Muscle of leg (tissue), 3 donors: ENCODE measurements at regions not wholly inside any gene's neighbourhood (a gene's known extent, or its start where the extent isn't known, plus 50 kb on each side); places are given as distances from the start of the nearest gene placed in this dataset.
"Not testable (repeated sequence)": the region's sequence is repeated elsewhere in the genome, so short reads cannot be mapped to it uniquely, and the experiment has no call there.

ENCODE experiments used
- DNase-seq: peaks from one replicate; pipeline ENCODE4 v3.0.0; 2013
- H3K27ac ChIP-seq: one replicate; pipeline ENCODE4 v1.5.1; 2013; ENCODE audit warnings: mild to moderate bottlenecking, low read length, control low read depth
- H3K27me3 ChIP-seq: one replicate; pipeline ENCODE4 v1.6.1; 2013; ENCODE audit warnings: low read length; ENCODE audit not compliant: control insufficient read depth, insufficient read depth
- H3K36me3 ChIP-seq: one replicate; pipeline ENCODE4 v1.6.1; 2013; ENCODE audit warnings: low read length; ENCODE audit not compliant: control insufficient read depth, insufficient read depth
- H3K4me1 ChIP-seq: one replicate; pipeline ENCODE4 v1.6.1; 2013; ENCODE audit warnings: low read length; ENCODE audit not compliant: control insufficient read depth, insufficient read depth
- H3K4me3 ChIP-seq: one replicate; pipeline ENCODE4 v1.5.1; 2013; ENCODE audit warnings: low read length, control low read depth
- H3K9me3 ChIP-seq: replicated peaks from 2 replicates; pipeline ENCODE4 v1.6.1; 2013; ENCODE audit warnings: low read depth, low read length; ENCODE audit not compliant: control insufficient read depth
- WGBS: methylation state at CpG from one replicate; pipeline ENCODE4 v1.1.5; 2013; ENCODE audit warnings: missing lambda C conversion rate; ENCODE audit not compliant: insufficient coverage; 5-methylcytosine and 5-hydroxymethylcytosine counted together

DNA sequence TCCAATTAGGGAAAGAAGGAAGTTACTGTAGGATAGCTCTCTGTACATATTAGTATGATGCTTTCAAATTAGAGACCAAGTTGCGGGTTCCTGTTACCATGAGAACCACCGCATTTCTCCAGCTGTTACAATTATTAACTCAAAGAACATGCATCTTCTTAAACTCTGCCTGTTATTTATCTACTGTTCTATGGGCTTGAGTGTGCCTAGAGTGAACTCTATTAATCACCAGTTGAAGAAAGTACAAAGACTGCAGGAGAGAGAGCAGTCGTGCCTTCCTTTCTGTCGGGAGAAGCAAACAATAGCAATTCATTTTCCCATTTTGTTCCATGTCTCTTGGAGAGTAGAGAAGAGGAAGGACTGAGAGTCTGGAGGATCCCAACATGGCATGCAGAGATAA, 1071.2 kb downstream of the TYW1 start:
- H3K27ac ChIP-seq: no peak overlapping the region
- no peak overlapping the region for H3K4me3 ChIP-seq
- H3K27me3 ChIP-seq: no peaks in the 10 kb centered on the region
- no CpG with 5 or more reads among the region's 4 CpGs for WGBS
- H3K36me3 ChIP-seq: no peaks in the 10 kb centered on the region
- DNase-seq: no peak
- H3K4me1 ChIP-seq: no peaks in the 10 kb centered on the region
- H3K9me3 ChIP-seq: no peaks in the 10 kb centered on the region

DNA sequence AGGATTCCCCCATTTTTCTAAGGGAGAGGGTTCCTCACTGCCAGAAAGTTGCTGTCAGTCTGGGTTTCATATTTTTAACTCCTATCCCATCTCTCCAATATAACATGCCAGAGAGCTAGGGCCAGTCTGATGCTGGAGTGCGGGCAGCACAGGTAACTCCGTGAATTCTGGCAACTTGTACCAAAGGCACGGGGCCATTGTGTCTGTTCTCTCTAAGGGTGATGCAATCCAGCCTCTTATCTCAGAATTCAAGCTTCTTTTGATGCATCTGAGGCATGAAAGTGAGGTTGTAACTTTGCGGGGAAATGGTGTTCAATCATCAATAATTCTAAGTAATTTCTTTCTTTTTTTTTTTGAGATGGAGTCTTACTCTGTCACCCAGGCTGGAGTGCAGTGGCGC, 1074.4 kb downstream of the TYW1 start:
- no CpG with 5 or more reads among the region's 5 CpGs for WGBS
- Histone ChIP-seq H3K9me3 (no peaks in the 10 kb centered on the region), H3K4me3 (no peak overlapping the region), H3K27me3 (no peaks in the 10 kb centered on the region), H3K4me1 (no peaks in the 10 kb centered on the region), H3K27ac (no peak overlapping the region), H3K36me3 (no peaks in the 10 kb centered on the region)
- DNase-seq: no peak

DNA sequence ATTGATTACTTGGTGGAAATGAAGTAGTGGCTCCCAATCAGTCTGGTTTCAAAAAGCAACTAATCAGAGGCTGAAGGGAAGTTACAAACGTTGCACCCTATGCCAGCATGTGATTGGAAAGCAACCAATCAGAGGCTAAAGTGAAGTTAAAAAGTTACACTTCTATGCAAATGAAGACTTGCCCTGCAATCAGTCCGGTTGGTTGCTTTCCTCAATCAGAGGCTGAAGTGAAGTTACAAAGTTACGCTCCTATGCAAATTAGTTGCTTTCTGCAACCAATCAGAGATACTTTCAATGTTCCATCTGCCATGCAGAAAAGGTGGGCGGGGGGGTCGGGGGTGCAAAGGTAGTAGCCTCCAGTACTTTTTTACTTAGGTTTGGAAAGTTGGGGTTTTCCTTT, 1077.1 kb downstream of the TYW1 start:
- no peaks in the 10 kb centered on the region for H3K27me3 ChIP-seq
- H3K4me1 ChIP-seq: no peaks in the 10 kb centered on the region
- H3K4me3 ChIP-seq: no peak overlapping the region
- no peak overlapping the region for H3K27ac ChIP-seq
- WGBS: 56% methylated on average over 2 of the region's 5 CpGs
- H3K36me3 ChIP-seq: no peaks in the 10 kb centered on the region
- no peaks in the 10 kb centered on the region for H3K9me3 ChIP-seq
- DNase-seq: no peak

DNA sequence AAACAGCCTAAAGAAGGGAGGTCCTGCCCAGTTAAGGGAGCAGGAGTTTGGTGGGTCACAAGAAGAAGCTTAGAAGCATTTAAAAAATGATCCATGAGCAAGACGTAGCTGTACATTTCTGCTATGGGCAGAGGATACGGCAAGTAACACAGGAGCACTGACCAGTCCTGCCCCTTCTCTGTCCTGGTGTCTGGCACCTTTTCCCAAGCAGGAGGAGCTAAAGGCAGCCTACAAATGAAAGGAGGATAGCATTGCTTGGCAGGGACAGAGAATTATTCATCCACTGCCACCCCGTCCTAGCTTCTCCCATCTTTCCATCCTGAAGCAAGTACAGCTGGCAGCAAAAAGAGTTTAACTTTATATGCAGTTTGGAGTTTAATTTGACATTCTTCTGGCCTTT, 1077.6 kb downstream of the TYW1 start:
- no peak overlapping the region for H3K27ac ChIP-seq
- 80% methylated on average over 2 of the region's 3 CpGs for WGBS
- no peaks in the 10 kb centered on the region for H3K27me3 ChIP-seq
- no peak for DNase-seq
- no peak overlapping the region for H3K4me3 ChIP-seq
- no peaks in the 10 kb centered on the region for H3K36me3 ChIP-seq
- H3K4me1 ChIP-seq: no peaks in the 10 kb centered on the region
- no peaks in the 10 kb centered on the region for H3K9me3 ChIP-seq

DNA sequence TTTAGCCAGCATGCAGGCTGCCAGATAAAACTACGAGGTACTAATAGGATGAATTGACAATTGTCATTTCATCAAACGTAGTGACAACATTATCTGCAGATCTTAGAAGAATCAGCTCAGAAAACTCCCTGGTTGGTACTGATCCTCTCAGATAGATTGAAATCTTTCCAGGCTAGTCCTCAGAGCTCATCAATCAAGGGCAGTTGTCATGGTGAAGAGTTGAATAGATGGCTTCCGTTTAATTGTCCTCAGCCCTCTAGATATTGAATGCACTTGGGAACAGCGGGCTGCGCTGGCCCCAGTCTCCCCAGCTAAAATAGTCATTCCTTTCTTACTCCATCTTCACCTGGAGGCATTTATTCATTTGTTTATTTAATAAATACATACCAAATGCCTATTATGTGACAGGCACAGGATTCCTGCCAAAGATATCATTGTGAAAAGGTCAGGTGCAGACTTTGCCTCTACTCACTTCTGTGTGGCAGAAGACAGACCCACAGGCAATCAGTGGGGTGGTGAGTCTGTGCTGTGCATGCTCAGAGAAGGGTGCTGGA, 1081.6 kb downstream of the TYW1 start:
- WGBS: no CpG with 5 or more reads among the region's 5 CpGs
- H3K27ac ChIP-seq: no peak overlapping the region
- no peak for DNase-seq

DNA sequence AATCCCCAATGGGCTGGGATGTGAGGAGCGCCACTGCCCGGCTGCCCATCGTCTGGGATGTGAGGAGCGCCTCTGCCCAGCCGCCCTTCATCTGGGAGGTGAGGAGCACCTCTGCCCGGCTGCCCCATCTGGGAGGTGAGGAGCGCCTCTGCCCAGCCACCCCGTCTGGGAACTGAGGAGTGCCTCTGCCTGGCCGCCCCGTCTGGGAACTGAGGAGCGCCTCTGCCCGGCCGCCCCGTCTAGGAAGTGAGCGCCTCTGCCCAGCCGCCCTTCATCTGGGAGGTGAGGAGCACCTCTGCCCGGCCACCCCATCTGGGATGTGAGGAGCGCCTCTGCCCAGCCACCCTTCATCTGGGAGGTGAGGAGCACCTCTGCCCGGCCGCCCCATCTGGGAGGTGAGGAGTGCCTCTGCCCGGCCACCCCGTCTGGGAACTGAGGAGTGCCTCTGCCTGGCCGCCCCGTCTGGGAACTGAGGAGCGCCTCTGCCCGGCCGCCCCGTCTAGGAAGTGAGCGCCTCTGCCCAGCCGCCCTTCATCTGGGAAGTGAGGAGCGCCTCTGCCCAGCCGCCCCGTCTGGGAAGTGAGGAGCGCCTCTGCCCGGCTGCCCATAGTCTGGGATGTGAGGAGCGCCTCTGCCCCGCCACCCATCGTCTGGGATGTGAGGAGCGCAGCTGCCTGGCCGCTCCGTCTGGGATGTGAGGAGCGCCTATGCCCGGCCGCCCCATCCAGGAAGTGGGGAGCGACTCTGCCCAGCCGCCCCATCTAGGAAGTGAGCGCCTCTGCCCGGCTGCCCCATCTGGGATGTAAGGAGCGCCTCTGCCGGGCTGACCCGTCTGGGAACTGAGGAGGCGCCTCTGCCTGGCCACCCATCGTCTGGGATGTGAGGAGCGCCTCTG, 1085.7 kb downstream of the TYW1 start:
- H3K4me3 ChIP-seq: not testable (repeated sequence)

More for the DNA sequence above, 1081.6 kb downstream of the TYW1 start:
- Histone ChIP-seq H3K9me3 (peaks cover 5% of the 10 kb centered on the region), H3K36me3 (no peaks in the 10 kb centered on the region), H3K27me3 (no peaks in the 10 kb centered on the region), H3K4me1 (no peaks in the 10 kb centered on the region), H3K4me3 (no peak overlapping the region)

DNA sequence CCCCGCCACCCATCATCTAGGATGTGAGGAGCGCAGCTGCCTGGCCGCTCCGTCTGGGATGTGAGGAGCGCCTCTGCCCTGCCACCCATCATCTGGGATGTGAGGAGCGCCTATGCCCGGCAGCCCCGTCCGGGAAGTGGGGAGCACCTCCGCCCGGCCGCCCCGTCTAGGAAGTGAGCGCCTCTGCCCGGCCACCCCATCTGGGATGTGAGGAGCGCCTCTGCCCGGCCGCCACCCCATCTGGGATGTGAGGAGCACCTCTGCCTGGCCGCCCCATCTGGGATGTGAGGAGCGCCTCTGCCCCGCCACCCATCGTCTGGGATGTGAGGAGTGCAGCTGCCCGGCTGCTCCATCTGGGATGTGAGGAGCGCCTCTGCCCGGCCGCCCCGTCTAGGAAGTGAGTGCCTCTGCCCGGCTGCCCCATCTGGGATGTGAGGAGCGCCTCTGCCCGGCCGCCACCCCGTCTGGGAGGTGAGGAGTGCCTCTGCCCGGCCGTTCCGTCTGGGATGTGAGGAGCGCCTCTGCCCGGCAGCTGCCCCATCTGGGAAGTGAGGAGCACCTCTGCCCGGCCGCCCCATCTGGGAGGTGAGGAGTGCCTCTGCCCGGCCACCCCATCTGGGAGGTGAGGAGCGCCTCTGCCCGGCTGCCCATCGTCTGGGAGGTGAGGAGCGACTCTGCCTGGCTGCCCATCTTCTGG, 1086.5 kb downstream of the TYW1 start:
- not testable (repeated sequence) for H3K4me1 ChIP-seq, H3K27me3 ChIP-seq, H3K27ac ChIP-seq, H3K4me3 ChIP-seq, H3K9me3 ChIP-seq, H3K36me3 ChIP-seq, DNase-seq
- WGBS: 96% methylated on average over 33 of the region's 44 CpGs

More for the DNA sequence above, 1085.7 kb downstream of the TYW1 start:
- not testable (repeated sequence) for H3K36me3 ChIP-seq, H3K4me1 ChIP-seq, H3K27ac ChIP-seq, H3K27me3 ChIP-seq, H3K9me3 ChIP-seq, DNase-seq
- 97% methylated on average over 29 of the region's 54 CpGs for WGBS

DNA sequence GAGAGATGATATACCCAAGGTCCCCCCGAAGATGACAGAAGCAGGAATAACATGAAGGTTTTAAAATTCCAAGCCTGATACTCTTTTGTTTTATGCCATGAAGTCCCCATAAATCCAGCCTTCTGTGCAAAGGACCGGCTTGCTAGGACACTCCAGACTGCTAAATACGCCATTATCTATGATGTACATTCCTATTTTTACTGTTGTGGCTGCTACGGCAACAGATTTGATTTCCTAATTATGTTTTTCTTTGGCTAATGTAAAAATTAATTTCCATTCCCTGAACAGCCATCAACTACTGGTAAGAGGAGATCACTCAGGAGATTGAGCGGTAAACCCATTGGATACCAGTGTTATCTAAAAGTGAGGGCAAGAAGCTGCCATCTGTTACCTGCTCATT, 1090.8 kb downstream of the TYW1 start:
- Histone ChIP-seq H3K27ac (no peak overlapping the region), H3K4me1 (no peaks in the 10 kb centered on the region), H3K27me3 (no peaks in the 10 kb centered on the region), H3K9me3 (peaks cover 5% of the 10 kb centered on the region), H3K4me3 (no peak overlapping the region), H3K36me3 (no peaks in the 10 kb centered on the region)
- WGBS: no CpG with 5 or more reads among the region's 5 CpGs
- no peak for DNase-seq

DNA sequence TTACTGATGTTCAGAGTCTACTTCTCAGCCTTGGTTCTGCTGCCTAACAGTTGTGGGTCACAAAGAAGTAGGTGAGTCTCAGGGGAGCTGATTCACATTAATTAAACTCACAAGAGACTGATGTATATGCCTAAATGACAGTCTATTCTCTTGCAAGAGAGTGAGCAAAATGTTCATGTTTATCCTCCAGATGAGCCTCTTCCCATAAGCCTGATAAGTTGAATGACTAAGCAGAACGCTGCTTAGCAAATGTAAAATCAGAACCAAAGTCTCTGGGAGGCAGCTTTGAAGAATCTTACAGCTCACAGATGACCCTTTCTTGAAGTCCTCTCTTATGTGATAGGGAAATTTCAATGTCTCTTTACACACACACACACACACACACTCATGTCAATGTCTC, 1092.2 kb downstream of the TYW1 start:
- no CpG with 5 or more reads among the region's 1 CpG for WGBS
- H3K4me1 ChIP-seq: no peaks in the 10 kb centered on the region
- no peak overlapping the region for H3K4me3 ChIP-seq
- H3K27ac ChIP-seq: no peak overlapping the region
- H3K9me3 ChIP-seq: no peaks in the 10 kb centered on the region
- no peak for DNase-seq
- H3K27me3 ChIP-seq: no peaks in the 10 kb centered on the region
- no peaks in the 10 kb centered on the region for H3K36me3 ChIP-seq

DNA sequence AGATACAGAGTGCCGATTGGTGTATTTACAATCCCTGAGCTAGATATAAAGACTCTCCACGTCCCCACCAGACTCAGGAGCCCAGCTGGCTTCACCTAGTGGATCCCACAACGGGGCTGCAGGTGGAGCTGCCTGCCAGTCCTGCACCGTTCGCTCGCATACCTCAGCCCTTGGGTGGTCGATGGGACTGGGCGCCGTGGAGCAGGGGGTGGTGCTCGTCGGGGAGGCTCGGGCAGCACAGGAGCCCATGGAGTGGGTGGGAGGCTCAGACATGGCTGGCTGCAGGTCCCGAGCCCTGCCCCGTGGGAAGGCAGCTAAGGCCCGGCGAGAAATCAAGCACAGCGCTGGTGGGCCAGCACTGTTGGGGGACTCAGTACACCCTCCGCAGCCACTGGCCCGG, 1093.6 kb downstream of the TYW1 start:
- 85% methylated on average over 11 of the region's 19 CpGs for WGBS
- not testable (repeated sequence) for H3K36me3 ChIP-seq, H3K27ac ChIP-seq, H3K27me3 ChIP-seq, DNase-seq, H3K4me1 ChIP-seq, H3K9me3 ChIP-seq, H3K4me3 ChIP-seq
